ENCODE measurements at regions not wholly inside any gene's neighbourhood (a gene's known extent, or its start where the extent isn't known, plus 50 kb on each side); places are given as distances from the start of the nearest gene placed in this dataset.

DNA sequence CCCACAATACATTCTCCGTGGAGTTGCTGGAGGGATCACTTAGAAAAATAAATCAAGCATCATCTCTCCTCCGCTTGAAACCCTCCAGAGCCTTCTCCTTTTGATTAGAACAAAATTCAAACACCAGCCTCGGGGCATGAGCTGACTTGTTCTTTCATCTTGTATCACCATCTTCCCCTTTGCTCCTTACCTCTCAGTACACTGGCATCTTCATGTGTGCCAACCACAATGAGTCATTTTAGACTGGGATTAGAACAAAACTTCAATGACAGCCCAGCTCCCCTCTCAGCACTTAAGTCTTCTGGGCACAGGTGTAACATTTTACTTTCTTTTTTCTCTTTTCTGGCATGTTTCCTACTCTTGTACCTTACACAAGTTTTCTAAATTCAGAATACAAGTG is 1159.2 kb upstream of the TMEM132C start:
- TF ChIP-seq, protein P1, sequence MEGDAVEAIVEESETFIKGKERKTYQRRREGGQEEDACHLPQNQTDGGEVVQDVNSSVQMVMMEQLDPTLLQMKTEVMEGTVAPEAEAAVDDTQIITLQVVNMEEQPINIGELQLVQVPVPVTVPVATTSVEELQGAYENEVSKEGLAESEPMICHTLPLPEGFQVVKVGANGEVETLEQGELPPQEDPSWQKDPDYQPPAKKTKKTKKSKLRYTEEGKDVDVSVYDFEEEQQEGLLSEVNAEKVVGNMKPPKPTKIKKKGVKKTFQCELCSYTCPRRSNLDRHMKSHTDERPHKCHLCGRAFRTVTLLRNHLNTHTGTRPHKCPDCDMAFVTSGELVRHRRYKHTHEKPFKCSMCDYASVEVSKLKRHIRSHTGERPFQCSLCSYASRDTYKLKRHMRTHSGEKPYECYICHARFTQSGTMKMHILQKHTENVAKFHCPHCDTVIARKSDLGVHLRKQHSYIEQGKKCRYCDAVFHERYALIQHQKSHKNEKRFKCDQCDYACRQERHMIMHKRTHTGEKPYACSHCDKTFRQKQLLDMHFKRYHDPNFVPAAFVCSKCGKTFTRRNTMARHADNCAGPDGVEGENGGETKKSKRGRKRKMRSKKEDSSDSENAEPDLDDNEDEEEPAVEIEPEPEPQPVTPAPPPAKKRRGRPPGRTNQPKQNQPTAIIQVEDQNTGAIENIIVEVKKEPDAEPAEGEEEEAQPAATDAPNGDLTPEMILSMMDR (IDR thresholded peaks at IDR 0.05) = no peak
- no peak for TF ChIP-seq POLR2A (IDR thresholded peaks at IDR 0.05)
